ENCODE measurements at regions not wholly inside any gene's neighbourhood (a gene's known extent, or its start where the extent isn't known, plus 50 kb on each side); places are given as distances from the start of the nearest gene placed in this dataset.

GRCh38 chr5:6081727-6082210 is 296.6 kb downstream of the MED10 start:
- TF ChIP-seq, protein P1, sequence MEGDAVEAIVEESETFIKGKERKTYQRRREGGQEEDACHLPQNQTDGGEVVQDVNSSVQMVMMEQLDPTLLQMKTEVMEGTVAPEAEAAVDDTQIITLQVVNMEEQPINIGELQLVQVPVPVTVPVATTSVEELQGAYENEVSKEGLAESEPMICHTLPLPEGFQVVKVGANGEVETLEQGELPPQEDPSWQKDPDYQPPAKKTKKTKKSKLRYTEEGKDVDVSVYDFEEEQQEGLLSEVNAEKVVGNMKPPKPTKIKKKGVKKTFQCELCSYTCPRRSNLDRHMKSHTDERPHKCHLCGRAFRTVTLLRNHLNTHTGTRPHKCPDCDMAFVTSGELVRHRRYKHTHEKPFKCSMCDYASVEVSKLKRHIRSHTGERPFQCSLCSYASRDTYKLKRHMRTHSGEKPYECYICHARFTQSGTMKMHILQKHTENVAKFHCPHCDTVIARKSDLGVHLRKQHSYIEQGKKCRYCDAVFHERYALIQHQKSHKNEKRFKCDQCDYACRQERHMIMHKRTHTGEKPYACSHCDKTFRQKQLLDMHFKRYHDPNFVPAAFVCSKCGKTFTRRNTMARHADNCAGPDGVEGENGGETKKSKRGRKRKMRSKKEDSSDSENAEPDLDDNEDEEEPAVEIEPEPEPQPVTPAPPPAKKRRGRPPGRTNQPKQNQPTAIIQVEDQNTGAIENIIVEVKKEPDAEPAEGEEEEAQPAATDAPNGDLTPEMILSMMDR (IDR thresholded peaks at IDR 0.05), result no peak
- TF ChIP-seq POLR2A (IDR thresholded peaks at IDR 0.05), result no peak

All from thyroid gland (tissue), 4 donors.